Heart left ventricle (tissue), 13 donors: ENCODE measurements at regions not wholly inside any gene's neighbourhood (a gene's known extent, or its start where the extent isn't known, plus 50 kb on each side); places are given as distances from the start of the nearest gene placed in this dataset.

ENCODE experiments used
- POLR2A ChIP-seq, 2 donors: fragments of 450-650 bp; IDR thresholded peaks; one replicate each; pipeline ENCODE4 v1.6.1; 2017; ENCODE audit warnings: antibody characterized with exemption in 2 of 2, mild to moderate bottlenecking in 2 of 2, moderate library complexity in 2 of 2
- TF ChIP-seq, protein P1 (sequence below), 12 donors: fragments of 200-600 bp; sonication (generic) in 4 of 12; IDR thresholded peaks; one replicate each; pipeline versions ENCODE4 v1.5.0 to v1.8.0; 2018 to 2022; ENCODE audit warnings: antibody characterized with exemption in 12 of 12, mild to moderate bottlenecking in 5 of 12
- donor health status: ischemic (EF 13 %, LVEDD 7.1; RV severe dilation, severe dysfunction).
- donor health status: DM: no; HTN: yes; CAD: no.
- donor health status: DM: no; HTN: no; CAD: no.
- donor health status: ischemic (EF 25% LVEDD 6.9; RV normal size, moderate dysfunction).
- donor health status: ischemic (EF 25% LVEDD 5.7; RV mildly dilated, moderate dysfunction).
- donor health status: ischemic (EF 35%, LVEDD 5.7; RV mildly dilated, moderate dysfunction).
- donor health status: nonischemic (EF 11% LVEDD 7.7; RV severe dilation, severe dysfunction).
- donor health status: DM: yes; HTN: yes; CAD: no.
- donor health status: PGD.
- donor health status: ischemic (EF 29% LVEDD 5.4; RV normal size, mild dysfunction).
- donor health status: nonischemic (EF 23%, LVEDD 6.1; RV moderate dilation, normal function).

DNA sequence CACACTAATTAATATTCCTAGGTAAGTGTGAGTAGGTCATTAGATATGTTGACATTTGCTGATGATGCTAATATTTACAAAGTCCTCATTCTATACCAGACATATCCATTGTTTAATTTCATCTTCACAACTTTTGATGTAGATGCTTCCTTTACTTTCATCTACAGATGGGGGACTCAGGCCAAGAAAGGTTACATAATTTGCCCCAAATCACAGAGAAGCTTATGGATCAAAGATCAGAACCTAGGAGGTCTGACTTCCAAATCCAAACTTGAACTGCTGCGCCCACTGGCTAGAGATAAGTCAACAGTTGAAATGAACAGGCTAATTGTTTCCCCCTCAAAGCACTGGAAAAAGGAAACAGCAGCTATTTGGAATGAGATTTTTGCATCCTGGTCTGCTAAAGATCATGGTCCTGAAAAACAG is 95.6 kb upstream of the TMEM178A start:
- TF ChIP-seq, protein P1, sequence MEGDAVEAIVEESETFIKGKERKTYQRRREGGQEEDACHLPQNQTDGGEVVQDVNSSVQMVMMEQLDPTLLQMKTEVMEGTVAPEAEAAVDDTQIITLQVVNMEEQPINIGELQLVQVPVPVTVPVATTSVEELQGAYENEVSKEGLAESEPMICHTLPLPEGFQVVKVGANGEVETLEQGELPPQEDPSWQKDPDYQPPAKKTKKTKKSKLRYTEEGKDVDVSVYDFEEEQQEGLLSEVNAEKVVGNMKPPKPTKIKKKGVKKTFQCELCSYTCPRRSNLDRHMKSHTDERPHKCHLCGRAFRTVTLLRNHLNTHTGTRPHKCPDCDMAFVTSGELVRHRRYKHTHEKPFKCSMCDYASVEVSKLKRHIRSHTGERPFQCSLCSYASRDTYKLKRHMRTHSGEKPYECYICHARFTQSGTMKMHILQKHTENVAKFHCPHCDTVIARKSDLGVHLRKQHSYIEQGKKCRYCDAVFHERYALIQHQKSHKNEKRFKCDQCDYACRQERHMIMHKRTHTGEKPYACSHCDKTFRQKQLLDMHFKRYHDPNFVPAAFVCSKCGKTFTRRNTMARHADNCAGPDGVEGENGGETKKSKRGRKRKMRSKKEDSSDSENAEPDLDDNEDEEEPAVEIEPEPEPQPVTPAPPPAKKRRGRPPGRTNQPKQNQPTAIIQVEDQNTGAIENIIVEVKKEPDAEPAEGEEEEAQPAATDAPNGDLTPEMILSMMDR (IDR thresholded peaks at IDR 0.05), result no peak
- TF ChIP-seq POLR2A (IDR thresholded peaks at IDR 0.05), result no peak
